NT2/D1 (cell line): ENCODE measurements at regions not wholly inside any gene's neighbourhood (a gene's known extent, or its start where the extent isn't known, plus 50 kb on each side); places are given as distances from the start of the nearest gene placed in this dataset.
"Not testable (repeated sequence)": the region's sequence is repeated elsewhere in the genome, so short reads cannot be mapped to it uniquely, and the experiment has no call there.

ENCODE experiments used
- DNase-seq: peaks from one replicate; pipeline ENCODE4 v3.0.0-alpha.2; 2011; ENCODE audit warnings: low read depth, low spot score
- H3K27me3 ChIP-seq: 2 replicates; pipeline ENCODE4 v1.6.0; 2011; ENCODE audit warnings: mild to moderate bottlenecking; ENCODE audit not compliant: insufficient read length, insufficient read depth
- H3K36me3 ChIP-seq: 2 replicates; pipeline ENCODE4 v1.6.1; 2011; ENCODE audit warnings: mild to moderate bottlenecking, low read length, mixed read lengths; ENCODE audit not compliant: insufficient read depth, insufficient read length
- H3K4me1 ChIP-seq: 2 replicates; pipeline ENCODE4 v1.5.1; 2011; ENCODE audit not compliant: insufficient read depth, insufficient read length
- H3K4me3 ChIP-seq: 2 replicates; pipeline ENCODE4 v1.5.1; 2011; ENCODE audit warnings: low read depth; ENCODE audit not compliant: insufficient read length
- H3K9ac ChIP-seq: 2 replicates; pipeline ENCODE4 v1.6.0; 2011; ENCODE audit warnings: low read depth; ENCODE audit not compliant: insufficient read length
- H3K9me3 ChIP-seq: 2 replicates; pipeline ENCODE4 v1.5.1; 2011; ENCODE audit warnings: mild to moderate bottlenecking, low read length; ENCODE audit not compliant: insufficient read depth
- SUZ12 ChIP-seq: IDR thresholded peaks from 2 replicates; pipeline ENCODE4 v1.6.1; 2011; ENCODE audit not compliant: insufficient read length, insufficient read depth; ENCODE audit errors: extremely low read depth
- YY1 ChIP-seq: IDR thresholded peaks from 2 replicates; pipeline ENCODE4 v1.6.1; 2011; ENCODE audit not compliant: insufficient read length, insufficient read depth
- ZNF274 ChIP-seq: IDR thresholded peaks from 2 replicates; pipeline ENCODE4 v1.6.1; 2011; ENCODE audit warnings: mild to moderate bottlenecking, low read depth, low read length

GRCh38 chr16:79883494-79883893 is 283.0 kb upstream of the MAF start:
- no peaks in the 10 kb centered on the region for H3K27me3 ChIP-seq
- TF ChIP-seq YY1 (no peak), ZNF274 (no peak), SUZ12 (no peak)
- H3K36me3 ChIP-seq: no peaks in the 10 kb centered on the region
- H3K4me3 ChIP-seq: no peak overlapping the region
- DNase-seq: no peak
- H3K9me3 ChIP-seq: no peaks in the 10 kb centered on the region
- no peak overlapping the region for H3K9ac ChIP-seq
- no peaks in the 10 kb centered on the region for H3K4me1 ChIP-seq

GRCh38 chr16:79882340-79883005 is 281.9 kb upstream of the MAF start:
- H3K27me3 ChIP-seq: no peaks in the 10 kb centered on the region
- H3K36me3 ChIP-seq: no peaks in the 10 kb centered on the region
- no peak for TF ChIP-seq SUZ12
- no peak for TF ChIP-seq ZNF274
- TF ChIP-seq YY1: no peak
- no peaks in the 10 kb centered on the region for H3K9me3 ChIP-seq
- H3K9ac ChIP-seq: no peak overlapping the region
- DNase-seq: no peak
- no peak overlapping the region for H3K4me3 ChIP-seq
- H3K4me1 ChIP-seq: no peaks in the 10 kb centered on the region

- not testable (repeated sequence) for H3K9ac ChIP-seq, H3K4me1 ChIP-seq, H3K36me3 ChIP-seq, DNase-seq, H3K4me3 ChIP-seq, H3K9me3 ChIP-seq, H3K27me3 ChIP-seq
Observed at GRCh38 chr16:79881107-79881506, 280.6 kb upstream of the MAF start.

- H3K4me3 ChIP-seq: no peak overlapping the region
Observed at GRCh38 chr16:79876332-79876730, 275.8 kb upstream of the MAF start.

GRCh38 chr16:79874391-79874790 is 273.9 kb upstream of the MAF start:
- no peaks in the 10 kb centered on the region for H3K36me3 ChIP-seq
- TF ChIP-seq ZNF274 (no peak), SUZ12 (no peak), YY1 (no peak)
- DNase-seq: no peak

More at GRCh38 chr16:79876332-79876730, 275.8 kb upstream of the MAF start:
- TF ChIP-seq YY1 (no peak), ZNF274 (no peak), SUZ12 (no peak)
- H3K27me3 ChIP-seq: no peaks in the 10 kb centered on the region
- no peaks in the 10 kb centered on the region for H3K36me3 ChIP-seq
- no peaks in the 10 kb centered on the region for H3K9me3 ChIP-seq
- H3K4me1 ChIP-seq: peaks cover 4% of the 10 kb centered on the region
- no peak overlapping the region for H3K9ac ChIP-seq
- DNase-seq: no peak

GRCh38 chr16:79873825-79874224 is 273.3 kb upstream of the MAF start:
- no peak for DNase-seq

More at GRCh38 chr16:79874391-79874790, 273.9 kb upstream of the MAF start:
- H3K4me3 ChIP-seq: no peak overlapping the region
- no peak overlapping the region for H3K9ac ChIP-seq
- H3K27me3 ChIP-seq: no peaks in the 10 kb centered on the region
- no peaks in the 10 kb centered on the region for H3K9me3 ChIP-seq
- peaks cover 4% of the 10 kb centered on the region for H3K4me1 ChIP-seq

GRCh38 chr16:79871906-79872305 is 271.4 kb upstream of the MAF start:
- Histone ChIP-seq H3K4me3 (no peak overlapping the region), H3K4me1 (peaks cover 4% of the 10 kb centered on the region), H3K27me3 (no peaks in the 10 kb centered on the region), H3K9me3 (no peaks in the 10 kb centered on the region), H3K36me3 (no peaks in the 10 kb centered on the region), H3K9ac (no peak overlapping the region)
- no peak for DNase-seq
- no peak for TF ChIP-seq SUZ12
- TF ChIP-seq ZNF274: no peak
- TF ChIP-seq YY1: no peak

More at GRCh38 chr16:79873825-79874224, 273.3 kb upstream of the MAF start:
- Histone ChIP-seq H3K4me3 (no peak overlapping the region), H3K9ac (no peak overlapping the region), H3K27me3 (no peaks in the 10 kb centered on the region), H3K4me1 (peaks cover 4% of the 10 kb centered on the region), H3K9me3 (no peaks in the 10 kb centered on the region), H3K36me3 (no peaks in the 10 kb centered on the region)
- no peak for TF ChIP-seq ZNF274

- no peak for DNase-seq
- TF ChIP-seq SUZ12 (no peak), ZNF274 (no peak), YY1 (no peak)
- Histone ChIP-seq H3K36me3 (no peaks in the 10 kb centered on the region), H3K9ac (no peak overlapping the region), H3K4me1 (no peaks in the 10 kb centered on the region), H3K4me3 (no peak overlapping the region), H3K27me3 (no peaks in the 10 kb centered on the region), H3K9me3 (no peaks in the 10 kb centered on the region)
Observed at GRCh38 chr16:79870016-79870886, 269.7 kb upstream of the MAF start.
